HepG2 (cell line): ENCODE measurements at regions not wholly inside any gene's neighbourhood (a gene's known extent, or its start where the extent isn't known, plus 50 kb on each side); places are given as distances from the start of the nearest gene placed in this dataset.

ENCODE experiments used
- ATAC-seq: fragments of 200-7000 bp; cut with Tn5 transposase; 3 replicates; pipeline ENCODE4 v1.9.1; 2020; ENCODE audit warnings: mild to moderate bottlenecking, moderate library complexity
- BruUV-seq: library from RNA; stranded (reverse); fragments of 400-500 nt; replicated peaks from 2 replicates; lab custom pipeline; 2021; lab: Mats Ljungman, UMichigan
- CTCF ChIA-PET: fragments of 300-600 bp; formaldehyde crosslinking; extraction: SDS; loops from one replicate; lab custom pipeline; 2021; ENCODE audit warnings: low total read pairs, inconsistent platforms, low intra/inter-chr PET ratio; lab: Yijun Ruan, JAX
- POLR2A ChIA-PET: fragments of 350-600 bp; sonication (Branson Sonifier 250); formaldehyde crosslinking; loops from one replicate; lab custom pipeline; 2020; ENCODE audit warnings: antibody characterized with exemption, inconsistent platforms; lab: Yijun Ruan, JAX
- DNase-seq: peaks from one replicate; pipeline ENCODE4 v3.0.0-alpha.2; 2015; ENCODE audit warnings: low spot score
- FAIRE-seq: peaks from 3 replicates; lab custom pipeline; 2011; peaks lifted over from hg19 to GRCh38; lab: Jason Lieb, UNC
- H2AFZ ChIP-seq: one replicate; pipeline ENCODE4 v1.6.1; 2011; ENCODE audit warnings: low read length, inconsistent platforms
- H3K27ac ChIP-seq: fragments of 300-600 bp; 3 replicates; pipeline ENCODE4 v1.8.0; 2011; ENCODE audit warnings: mixed run types, mild to moderate bottlenecking, mixed read lengths, low read length, inconsistent platforms; ENCODE audit not compliant: insufficient read depth; ENCODE audit errors: extremely low read length
- H3K27me3 ChIP-seq, 2 experiments: fragments of 200-600 bp in 1 of 2; 2 replicates in 1 of 2; 3 replicates in 1 of 2; pipeline versions ENCODE4 v1.6.0 to v1.8.0; 2011; ENCODE audit warnings: low read length in 2 of 2, mild to moderate bottlenecking in 2 of 2, moderate library complexity in 2 of 2, inconsistent platforms in 1 of 2; ENCODE audit not compliant: insufficient read depth in 2 of 2, control insufficient read depth in 1 of 2
- H3K36me3 ChIP-seq, 2 experiments: fragments of 200-600 bp in 1 of 2; replicated peaks in 1 of 2; 2 replicates in 1 of 2; 3 replicates in 1 of 2; pipeline versions ENCODE4 v1.5.1 to v1.8.0; 2011; ENCODE audit warnings: low read length in 2 of 2, inconsistent platforms in 1 of 2; ENCODE audit not compliant: insufficient read depth in 2 of 2, control insufficient read depth in 1 of 2
- H3K4me1 ChIP-seq: 2 replicates; pipeline ENCODE4 v1.5.1; 2012; ENCODE audit warnings: low read length, inconsistent platforms; ENCODE audit not compliant: insufficient read depth
- H3K4me2 ChIP-seq: 2 replicates; pipeline ENCODE4 v1.6.0; 2011; ENCODE audit warnings: low read depth, low read length, inconsistent platforms
- H3K4me3 ChIP-seq, 3 experiments: fragments of 200-600 bp in 1 of 3; sonication (generic), shearing (Covaris generic) in 1 of 3; replicated peaks in 1 of 3; 2 replicates each; pipeline ENCODE4 v1.5.1; 2011 to 2016; ENCODE audit warnings: low read length in 3 of 3, inconsistent platforms in 2 of 3, low read depth in 2 of 3, mild to moderate bottlenecking in 2 of 3, control low read depth in 1 of 3, mixed read lengths in 1 of 3; ENCODE audit not compliant: insufficient read depth in 1 of 3
- H3K79me2 ChIP-seq: one replicate; pipeline ENCODE4 v1.6.1; 2011; ENCODE audit warnings: low read length, inconsistent platforms; ENCODE audit not compliant: insufficient read depth
- H3K9ac ChIP-seq: 2 replicates; pipeline ENCODE4 v1.6.0; 2011; ENCODE audit warnings: mild to moderate bottlenecking, low read depth, low read length, inconsistent platforms; ENCODE audit not compliant: insufficient read depth
- H3K9me3 ChIP-seq: 2 replicates; pipeline ENCODE4 v1.5.1; 2012; ENCODE audit warnings: mild to moderate bottlenecking, low read length
- H4K20me1 ChIP-seq: 2 replicates; pipeline ENCODE4 v1.6.0; 2011; ENCODE audit warnings: inconsistent platforms, mild to moderate bottlenecking, low read length, moderate library complexity; ENCODE audit not compliant: insufficient read depth
- CBX5 ChIP-seq: sonication (generic); formaldehyde crosslinking; IDR thresholded peaks from 2 replicates; pipeline ENCODE4 v1.4.0; 2020; ENCODE audit warnings: missing genetic modification reagents, borderline replicate concordance
- DNMT3B ChIP-seq: conservative IDR thresholded peaks from 2 replicates; pipeline ENCODE4 v1.6.1; 2016; ENCODE audit warnings: missing biosample characterization, control low read depth
- GPBP1L1 ChIP-seq: sonication (generic); formaldehyde crosslinking; IDR thresholded peaks from 2 replicates; pipeline ENCODE4 v1.5.0; 2020; ENCODE audit warnings: mild to moderate bottlenecking, missing genetic modification reagents
- NCOA1 ChIP-seq: sonication (generic); formaldehyde crosslinking; IDR thresholded peaks from 2 replicates; pipeline ENCODE4 v1.9.0; 2021; ENCODE audit warnings: missing genetic modification reagents
- ONECUT2 ChIP-seq: sonication (generic); formaldehyde crosslinking; IDR thresholded peaks from 2 replicates; pipeline ENCODE4 v1.4.0; 2020; ENCODE audit warnings: missing genetic modification reagents
- RORA ChIP-seq: sonication (generic); formaldehyde crosslinking; IDR thresholded peaks from 2 replicates; pipeline ENCODE4 v1.5.0; 2020; ENCODE audit warnings: mild to moderate bottlenecking, missing genetic modification reagents, moderate library complexity
- SPEN ChIP-seq: sonication (generic); formaldehyde crosslinking; IDR thresholded peaks from 2 replicates; pipeline ENCODE4 v1.5.1; 2020; ENCODE audit warnings: low read depth, mild to moderate bottlenecking, missing genetic modification reagents
- SRSF4 ChIP-seq: fragments of 200-400 bp; formaldehyde crosslinking; IDR thresholded peaks from one replicate; pipeline ENCODE4 v1.6.1; 2018; ENCODE audit warnings: mild to moderate bottlenecking, low read depth, low read length, moderate library complexity; ENCODE audit not compliant: poor library complexity, severe bottlenecking
- ZBTB39 ChIP-seq: sonication (generic); formaldehyde crosslinking; IDR thresholded peaks from 2 replicates; pipeline ENCODE4 v1.5.0; 2020; ENCODE audit warnings: missing genetic modification reagents
- ZNF441 ChIP-seq: sonication (generic); formaldehyde crosslinking; IDR thresholded peaks from 2 replicates; pipeline ENCODE4 v1.7.0; 2021; ENCODE audit warnings: missing genetic modification reagents, borderline replicate concordance
- ZNF446 ChIP-seq: sonication (generic); formaldehyde crosslinking; IDR thresholded peaks from 2 replicates; pipeline ENCODE4 v1.5.0; 2020; ENCODE audit warnings: mild to moderate bottlenecking, missing genetic modification reagents
- ZNF569 ChIP-seq: sonication (generic); formaldehyde crosslinking; IDR thresholded peaks from 2 replicates; pipeline ENCODE4 v1.5.0; 2020; ENCODE audit warnings: mild to moderate bottlenecking, missing genetic modification reagents, moderate library complexity, borderline replicate concordance
- ZNF678 ChIP-seq: sonication (generic); formaldehyde crosslinking; IDR thresholded peaks from 2 replicates; pipeline ENCODE4 v1.4.0; 2020; ENCODE audit warnings: mild to moderate bottlenecking, missing genetic modification reagents
- ZNF772 ChIP-seq: sonication (generic); formaldehyde crosslinking; IDR thresholded peaks from 2 replicates; pipeline ENCODE4 v1.5.0; 2020; ENCODE audit warnings: mild to moderate bottlenecking, missing genetic modification reagents
- WGBS: methylation state at CpG from one replicate; pipeline ENCODE4 v1.1.6; 2017; ENCODE audit warnings: low lambda C conversion rate; 5-methylcytosine and 5-hydroxymethylcytosine counted together
- in situ Hi-C: cut with HindIII; loops from 2 replicates; pipeline ENCODE4 v1.10.0; 2017; ENCODE audit warnings: low pct_unique_long_range_greater_than_20kb; ENCODE audit not compliant: extremely low pct_ligation_motif_present
- intact Hi-C: fragments of 100-400 bp; cut with micrococcal nuclease; formaldehyde crosslinking; loops from one replicate; pipeline ENCODE4 v1.10.0; 2022; ENCODE audit not compliant: unreplicated experiment
- TF ChIP-seq, protein P1 (sequence below): sonication (generic); formaldehyde crosslinking; conservative IDR thresholded peaks from 2 replicates; pipeline ENCODE4 v1.8.1; 2023; ENCODE audit warnings: missing genetic modification reagents
- TF ChIP-seq, protein P2 (sequence below): sonication (generic); formaldehyde crosslinking; IDR thresholded peaks from 2 replicates; pipeline ENCODE4 v1.4.0; 2020; ENCODE audit warnings: missing genetic modification reagents
- TF ChIP-seq, protein P3 (sequence below): sonication (generic); formaldehyde crosslinking; IDR thresholded peaks from 2 replicates; pipeline ENCODE4 v1.4.0; 2020; ENCODE audit warnings: mild to moderate bottlenecking, missing genetic modification reagents

DNA sequence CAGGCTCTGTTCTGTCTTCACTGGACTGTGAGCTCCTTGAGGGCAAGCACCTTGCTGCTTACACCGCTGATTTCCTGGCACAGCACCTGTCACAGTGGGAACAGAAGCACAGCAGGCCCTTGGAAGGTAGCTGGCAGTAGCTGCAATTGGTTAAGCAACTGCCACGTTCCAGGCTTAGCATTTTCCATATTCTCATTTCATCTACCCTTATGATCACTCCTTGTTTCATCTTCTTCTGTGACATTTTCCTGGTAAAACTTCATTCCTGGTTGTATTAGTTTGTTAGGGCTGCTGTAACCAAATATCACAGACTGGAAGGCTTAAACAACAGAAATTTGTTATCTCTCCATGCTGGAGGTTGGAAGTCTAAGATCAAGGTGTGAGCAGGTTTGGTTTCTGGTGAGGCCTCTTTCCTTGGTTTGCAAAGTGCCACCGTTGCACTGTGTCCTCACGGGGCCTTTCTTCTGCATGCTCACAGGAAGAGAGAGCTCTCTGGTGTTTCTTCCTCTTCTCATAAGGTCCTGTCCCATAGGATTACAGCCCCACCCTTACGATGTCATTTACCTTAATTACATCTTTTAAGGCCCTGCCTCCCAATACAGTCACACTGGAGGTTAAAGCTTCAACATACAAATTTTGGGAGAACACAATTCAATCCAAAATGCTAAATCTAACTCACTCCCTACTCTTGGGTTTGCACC, 121.7 kb upstream of the CPSF6 start (continued):
- TF ChIP-seq ZBTB39 = no peak

- POLR2A ChIA-PET = no interaction called here
- Histone ChIP-seq H3K9ac (no peak overlapping the region), H3K36me3 (no peaks in the 10 kb centered on the region), H3K27ac (no peak overlapping the region), H3K4me3 (no peak overlapping the region), H3K9me3 (no peaks in the 10 kb centered on the region), H3K79me2 (no peaks in the 10 kb centered on the region), H3K4me2 (no peak overlapping the region), H3K4me1 (no peaks in the 10 kb centered on the region), H3K27me3 (peaks cover 0 to 6% of the 10 kb centered on the region in 2 experiments; a peak in 1 of 5 replicates), H4K20me1 (no peaks in the 10 kb centered on the region), H2AFZ (no peak overlapping the region)
- ATAC-seq (no peak), DNase-seq (no peak), FAIRE-seq (no peak)
- CTCF ChIA-PET = no interaction called here
- intact Hi-C loops = no loop called here
- BruUV-seq = no TSS peak
- WGBS = 2% methylated on average over 2 of the region's 2 CpGs
- in situ Hi-C loops = no loop called here
- TF ChIP-seq RORA (no peak), NCOA1 (CRISPR knock-in tag) (no peak), ZNF441 (CRISPR knock-in tag) (no peak), DNMT3B (no peak), ZNF678 (CRISPR knock-in tag) (no peak), ZNF569 (CRISPR knock-in tag) (no peak), GPBP1L1 (CRISPR knock-in tag) (no peak), SPEN (CRISPR knock-in tag) (no peak), CBX5 (CRISPR knock-in tag) (no peak), ONECUT2 (CRISPR knock-in tag) (no peak), ZNF772 (CRISPR knock-in tag) (no peak), SRSF4 (no peak), ZNF446 (CRISPR knock-in tag) (no peak)
- TF ChIP-seq, protein P1, sequence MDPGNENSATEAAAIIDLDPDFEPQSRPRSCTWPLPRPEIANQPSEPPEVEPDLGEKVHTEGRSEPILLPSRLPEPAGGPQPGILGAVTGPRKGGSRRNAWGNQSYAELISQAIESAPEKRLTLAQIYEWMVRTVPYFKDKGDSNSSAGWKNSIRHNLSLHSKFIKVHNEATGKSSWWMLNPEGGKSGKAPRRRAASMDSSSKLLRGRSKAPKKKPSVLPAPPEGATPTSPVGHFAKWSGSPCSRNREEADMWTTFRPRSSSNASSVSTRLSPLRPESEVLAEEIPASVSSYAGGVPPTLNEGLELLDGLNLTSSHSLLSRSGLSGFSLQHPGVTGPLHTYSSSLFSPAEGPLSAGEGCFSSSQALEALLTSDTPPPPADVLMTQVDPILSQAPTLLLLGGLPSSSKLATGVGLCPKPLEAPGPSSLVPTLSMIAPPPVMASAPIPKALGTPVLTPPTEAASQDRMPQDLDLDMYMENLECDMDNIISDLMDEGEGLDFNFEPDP (CRISPR knock-in tag) = no peak
- TF ChIP-seq, protein P2, sequence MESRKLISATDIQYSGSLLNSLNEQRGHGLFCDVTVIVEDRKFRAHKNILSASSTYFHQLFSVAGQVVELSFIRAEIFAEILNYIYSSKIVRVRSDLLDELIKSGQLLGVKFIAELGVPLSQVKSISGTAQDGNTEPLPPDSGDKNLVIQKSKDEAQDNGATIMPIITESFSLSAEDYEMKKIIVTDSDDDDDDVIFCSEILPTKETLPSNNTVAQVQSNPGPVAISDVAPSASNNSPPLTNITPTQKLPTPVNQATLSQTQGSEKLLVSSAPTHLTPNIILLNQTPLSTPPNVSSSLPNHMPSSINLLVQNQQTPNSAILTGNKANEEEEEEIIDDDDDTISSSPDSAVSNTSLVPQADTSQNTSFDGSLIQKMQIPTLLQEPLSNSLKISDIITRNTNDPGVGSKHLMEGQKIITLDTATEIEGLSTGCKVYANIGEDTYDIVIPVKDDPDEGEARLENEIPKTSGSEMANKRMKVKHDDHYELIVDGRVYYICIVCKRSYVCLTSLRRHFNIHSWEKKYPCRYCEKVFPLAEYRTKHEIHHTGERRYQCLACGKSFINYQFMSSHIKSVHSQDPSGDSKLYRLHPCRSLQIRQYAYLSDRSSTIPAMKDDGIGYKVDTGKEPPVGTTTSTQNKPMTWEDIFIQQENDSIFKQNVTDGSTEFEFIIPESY (CRISPR knock-in tag) = no peak
- TF ChIP-seq, protein P3, sequence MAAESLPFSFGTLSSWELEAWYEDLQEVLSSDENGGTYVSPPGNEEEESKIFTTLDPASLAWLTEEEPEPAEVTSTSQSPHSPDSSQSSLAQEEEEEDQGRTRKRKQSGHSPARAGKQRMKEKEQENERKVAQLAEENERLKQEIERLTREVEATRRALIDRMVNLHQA (CRISPR knock-in tag) = no peak
Measured at GRCh38 chr12:69118516-69118915, 120.9 kb upstream of the CPSF6 start.
